Activated naive CD8-positive, alpha-beta T cell treated with anti-CD3 and anti-CD28 coated beads, Interleukin-2, amount 10 ng/mL, durations not matched to agents 7 days and 5 days (primary cell): ENCODE measurements at regions not wholly inside any gene's neighbourhood (a gene's known extent, or its start where the extent isn't known, plus 50 kb on each side); places are given as distances from the start of the nearest gene placed in this dataset.

Experiments used
- ATAC-seq: fragments of 150-1000 bp; cut with Tn5 transposase; one replicate; pipeline ENCODE4 v1.10.0; 2021; ENCODE audit warnings: low read depth, moderate library complexity
- POLR2A ChIA-PET: fragments of 350-600 bp; sonication (Branson Sonifier 250); formaldehyde crosslinking; loops from one replicate; lab custom pipeline; 2021; ENCODE audit warnings: antibody characterized with exemption; lab: Charles Lee
- DNase-seq: peaks from one replicate; pipeline ENCODE4 v3.0.0; 2021
- H3K27ac Mint-ChIP-seq: one replicate; pipeline ENCODE4 v1.8.0; 2022; ENCODE audit warnings: mild to moderate bottlenecking, mixed read lengths
- H3K27me3 Mint-ChIP-seq: one replicate; pipeline ENCODE4 v1.8.0; 2022; ENCODE audit warnings: mild to moderate bottlenecking, moderate library complexity, mixed read lengths
- H3K36me3 Mint-ChIP-seq: one replicate; pipeline ENCODE4 v1.8.0; 2021; ENCODE audit warnings: mild to moderate bottlenecking, mixed read lengths
- H3K4me1 Mint-ChIP-seq: one replicate; pipeline ENCODE4 v1.8.0; 2021; ENCODE audit warnings: mixed read lengths
- H3K4me3 Mint-ChIP-seq: one replicate; pipeline ENCODE4 v1.8.0; 2022; ENCODE audit warnings: mild to moderate bottlenecking, moderate library complexity, mixed read lengths
- H3K9me3 Mint-ChIP-seq: one replicate; pipeline ENCODE4 v1.8.0; 2021; ENCODE audit warnings: mixed read lengths

DNA sequence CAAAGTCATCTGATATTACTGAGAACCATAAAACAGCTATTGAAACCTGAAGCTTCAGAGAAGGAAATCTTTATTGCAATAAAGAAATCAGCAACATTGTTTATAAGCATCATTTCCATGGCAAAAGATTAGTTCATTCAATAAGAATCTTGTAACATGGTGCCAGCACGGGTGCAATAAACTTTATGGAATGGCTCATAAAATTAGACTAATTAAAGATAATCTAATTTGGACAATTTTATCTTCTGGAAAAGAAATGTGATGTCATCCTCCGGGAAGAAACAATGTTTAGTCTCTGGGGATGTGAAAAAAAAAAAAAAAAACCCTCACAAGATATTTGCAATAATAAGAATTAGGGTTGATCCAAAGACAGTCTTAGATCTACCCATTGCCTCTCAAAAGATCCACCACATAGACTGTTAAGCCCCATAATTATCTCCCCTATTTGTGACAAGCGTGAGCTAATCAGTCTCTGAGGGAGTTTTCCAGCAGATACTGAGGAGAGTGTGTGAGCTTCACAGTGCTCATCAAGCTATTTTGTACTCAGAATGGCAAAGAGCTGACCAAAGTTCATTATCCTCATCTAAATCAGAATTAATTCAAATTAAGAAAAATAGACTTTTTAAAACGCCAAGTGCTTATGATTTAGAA is 297.0 kb upstream of the EDNRB start:
- no peaks in the 10 kb centered on the region for H3K9me3 Mint-ChIP-seq
- ATAC-seq (no peak), DNase-seq (no peak)
- H3K4me3 Mint-ChIP-seq, result no peak overlapping the region
- no peaks in the 10 kb centered on the region for H3K4me1 Mint-ChIP-seq
- H3K36me3 Mint-ChIP-seq, result no peaks in the 10 kb centered on the region
- peaks cover 6% of the 10 kb centered on the region for H3K27me3 Mint-ChIP-seq
- no peak overlapping the region for H3K27ac Mint-ChIP-seq
- POLR2A ChIA-PET, result no interaction called here

DNA sequence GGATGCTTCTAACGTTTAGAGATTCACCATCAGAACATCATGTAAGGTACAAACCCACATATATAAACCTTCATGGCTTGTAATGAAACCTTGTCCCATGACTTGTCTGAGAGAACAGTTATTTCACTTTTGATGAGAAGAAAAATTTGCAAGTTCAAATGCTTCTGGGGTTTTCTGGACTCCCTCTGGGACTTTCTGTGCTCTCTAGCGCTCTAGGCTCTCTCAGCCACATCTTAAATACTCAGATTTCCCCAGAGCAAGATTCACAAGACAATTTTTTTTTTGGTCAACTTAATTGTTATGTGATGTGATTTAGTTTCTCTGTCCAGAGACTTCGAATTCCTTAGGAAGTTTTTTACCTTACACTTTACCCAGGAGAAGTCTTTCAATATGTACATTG is 282.8 kb upstream of the EDNRB start:
- H3K27ac Mint-ChIP-seq, result no peak overlapping the region
- H3K4me3 Mint-ChIP-seq, result no peak overlapping the region
- ATAC-seq (no peak), DNase-seq (no peak)
- H3K9me3 Mint-ChIP-seq, result no peaks in the 10 kb centered on the region
- H3K36me3 Mint-ChIP-seq, result no peaks in the 10 kb centered on the region
- POLR2A ChIA-PET, result no interaction called here
- no peaks in the 10 kb centered on the region for H3K27me3 Mint-ChIP-seq
- no peaks in the 10 kb centered on the region for H3K4me1 Mint-ChIP-seq

DNA sequence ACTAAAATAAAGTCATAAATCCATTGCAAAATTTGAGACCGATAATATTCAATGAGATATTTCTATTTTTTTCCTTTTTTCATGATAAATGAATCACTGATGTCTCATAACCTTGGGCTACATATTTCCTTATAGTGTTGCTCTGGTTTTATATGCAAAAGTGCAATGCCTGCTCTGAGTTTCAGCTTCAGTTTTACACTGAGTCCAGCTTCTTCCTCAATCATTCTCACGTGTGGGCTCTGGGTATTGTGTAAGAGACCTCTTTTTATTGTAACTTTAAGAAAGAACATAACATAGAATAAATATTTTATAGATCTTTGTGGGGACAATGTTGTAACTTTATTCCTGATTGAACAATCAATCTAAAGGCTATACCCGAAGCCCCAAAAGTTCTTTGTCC is 280.2 kb upstream of the EDNRB start:
- Mint-ChIP-seq H3K36me3 (no peaks in the 10 kb centered on the region), H3K9me3 (no peaks in the 10 kb centered on the region), H3K27ac (no peak overlapping the region), H3K4me1 (no peaks in the 10 kb centered on the region), H3K27me3 (no peaks in the 10 kb centered on the region), H3K4me3 (no peak overlapping the region)
- no peak for ATAC-seq
- POLR2A ChIA-PET, result no interaction called here
- no peak for DNase-seq

DNA sequence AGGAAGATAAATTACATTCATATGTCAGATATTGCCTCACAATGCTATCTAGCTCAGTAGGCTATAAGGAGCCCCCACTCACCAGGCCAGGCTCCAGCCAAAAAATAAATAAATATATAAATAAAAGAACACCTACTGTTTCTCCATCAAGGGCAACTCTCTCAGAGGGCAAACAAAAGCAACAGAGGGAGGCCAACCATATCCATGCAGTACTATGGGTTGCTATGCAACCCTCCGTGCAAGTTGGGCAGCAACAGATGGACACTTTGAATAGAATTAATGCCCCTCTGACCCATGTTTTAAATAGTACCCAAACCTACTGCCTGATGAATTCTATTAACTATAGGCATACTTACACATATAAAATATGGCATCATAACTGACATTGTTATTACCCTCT is 279.8 kb upstream of the EDNRB start:
- ATAC-seq, result no peak
- H3K36me3 Mint-ChIP-seq, result no peaks in the 10 kb centered on the region
- DNase-seq, result no peak
- H3K27ac Mint-ChIP-seq, result no peak overlapping the region
- no peaks in the 10 kb centered on the region for H3K4me1 Mint-ChIP-seq
- POLR2A ChIA-PET, result no interaction called here
- no peaks in the 10 kb centered on the region for H3K27me3 Mint-ChIP-seq
- H3K4me3 Mint-ChIP-seq, result no peak overlapping the region
- no peaks in the 10 kb centered on the region for H3K9me3 Mint-ChIP-seq

DNA sequence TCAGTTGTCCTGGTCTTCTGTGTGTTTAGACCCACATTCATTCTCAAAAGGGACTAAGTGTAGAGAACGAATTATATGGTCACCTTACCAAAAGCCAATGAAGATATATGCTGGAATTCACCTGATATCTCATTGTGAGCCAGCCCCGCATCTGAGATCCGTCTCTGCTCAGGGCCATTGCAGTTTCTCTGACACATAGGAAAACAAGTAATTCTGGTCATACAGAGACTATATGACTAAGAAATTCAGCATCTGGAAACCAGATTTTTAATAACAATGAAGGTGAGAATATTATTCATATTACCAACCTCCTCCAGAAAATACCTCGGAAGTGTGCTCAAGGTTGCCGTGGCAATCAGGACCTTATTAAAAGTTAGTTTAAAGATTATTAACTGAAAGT is 278.6 kb upstream of the EDNRB start:
- no peak overlapping the region for H3K27ac Mint-ChIP-seq

DNA sequence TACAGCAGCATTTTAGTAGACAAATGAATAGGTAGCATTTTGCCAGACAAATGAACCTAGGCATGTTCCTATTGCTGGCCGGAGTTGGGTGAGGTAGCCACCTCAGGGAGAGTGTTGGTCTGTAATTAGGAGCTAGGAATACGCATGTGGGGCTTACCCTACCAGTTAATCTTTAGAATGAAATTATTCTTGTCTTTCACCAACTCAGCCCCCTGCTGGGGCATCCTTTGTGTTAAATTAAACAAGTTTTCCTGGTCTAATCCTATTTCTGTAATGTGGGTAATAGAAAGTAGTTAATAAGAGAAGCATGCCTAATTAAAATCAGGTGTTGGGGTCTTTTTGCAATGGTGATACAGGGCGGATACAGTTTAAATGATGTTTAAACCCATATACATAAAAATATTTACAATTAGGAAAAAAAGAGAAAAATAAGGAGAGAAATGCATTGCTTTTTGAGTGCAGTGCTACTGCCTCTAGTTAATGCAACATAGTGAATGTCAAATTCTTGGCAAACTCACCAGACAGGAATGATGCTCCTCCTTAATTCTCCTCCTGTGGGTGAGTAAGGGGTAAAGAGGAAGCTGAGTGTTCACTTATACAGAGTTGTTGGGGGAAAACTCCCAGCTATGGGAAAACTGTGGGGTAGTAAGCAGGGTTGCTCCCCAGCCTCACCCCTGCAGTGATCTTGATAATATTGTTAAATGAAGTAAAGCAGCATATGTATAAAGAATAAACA is 276.4 kb upstream of the EDNRB start:
- no peaks in the 10 kb centered on the region for H3K9me3 Mint-ChIP-seq
- POLR2A ChIA-PET, result no interaction called here
- H3K4me1 Mint-ChIP-seq, result no peaks in the 10 kb centered on the region
- no peak for ATAC-seq
- DNase-seq, result no peak
- no peaks in the 10 kb centered on the region for H3K36me3 Mint-ChIP-seq
- H3K4me3 Mint-ChIP-seq, result no peak overlapping the region
- H3K27ac Mint-ChIP-seq, result no peak overlapping the region
- no peaks in the 10 kb centered on the region for H3K27me3 Mint-ChIP-seq

More for the DNA sequence above, 278.6 kb upstream of the EDNRB start:
- Mint-ChIP-seq H3K9me3 (no peaks in the 10 kb centered on the region), H3K4me1 (no peaks in the 10 kb centered on the region), H3K36me3 (no peaks in the 10 kb centered on the region), H3K27me3 (no peaks in the 10 kb centered on the region), H3K4me3 (no peak overlapping the region)
- DNase-seq (no peak), ATAC-seq (no peak)
- POLR2A ChIA-PET, result no interaction called here

DNA sequence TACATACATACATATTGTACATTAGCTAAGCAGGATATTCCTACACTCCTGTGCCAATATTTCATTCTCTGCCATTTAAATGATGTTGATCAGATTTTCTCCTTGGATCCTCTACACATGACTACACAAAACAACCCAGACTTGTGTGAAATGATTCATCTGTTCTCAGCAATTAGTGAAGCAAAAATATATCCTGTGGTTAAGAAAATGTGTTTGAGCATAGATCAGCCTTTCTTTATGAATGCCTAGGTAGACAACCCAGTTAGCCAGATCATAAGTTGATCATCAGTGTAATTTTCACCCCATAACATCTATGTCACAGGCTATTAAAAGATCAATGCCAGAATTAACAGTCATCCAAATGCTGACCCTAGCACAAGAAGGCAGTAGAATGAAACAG is 275.2 kb upstream of the EDNRB start:
- Mint-ChIP-seq H3K36me3 (no peaks in the 10 kb centered on the region), H3K4me1 (no peaks in the 10 kb centered on the region), H3K4me3 (no peak overlapping the region), H3K9me3 (no peaks in the 10 kb centered on the region), H3K27ac (no peak overlapping the region), H3K27me3 (no peaks in the 10 kb centered on the region)
- DNase-seq (no peak), ATAC-seq (no peak)
- POLR2A ChIA-PET, result no interaction called here

DNA sequence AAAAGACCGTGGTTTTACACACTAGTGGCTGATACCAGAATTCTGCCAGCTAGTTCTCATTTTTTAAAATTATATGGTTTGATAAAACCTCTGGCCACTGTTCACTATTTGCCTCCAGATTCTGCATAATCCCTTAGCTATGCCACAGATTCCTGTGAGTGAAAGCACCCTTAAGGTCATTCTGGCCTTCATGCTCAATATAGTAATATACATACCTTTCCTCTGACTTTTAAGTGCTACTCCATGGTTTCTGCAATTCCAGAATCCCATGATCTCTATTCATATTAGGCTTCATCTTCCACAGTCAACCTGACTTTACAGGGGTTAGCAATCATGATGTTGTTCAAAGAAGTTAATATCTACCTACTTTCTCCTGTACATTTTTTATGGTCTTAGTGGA is 274.1 kb upstream of the EDNRB start:
- H3K36me3 Mint-ChIP-seq, result no peaks in the 10 kb centered on the region
- no peak overlapping the region for H3K4me3 Mint-ChIP-seq
- H3K27ac Mint-ChIP-seq, result no peak overlapping the region
- H3K27me3 Mint-ChIP-seq, result no peaks in the 10 kb centered on the region
- no peaks in the 10 kb centered on the region for H3K4me1 Mint-ChIP-seq
- POLR2A ChIA-PET, result no interaction called here
- DNase-seq, result no peak
- H3K9me3 Mint-ChIP-seq, result no peaks in the 10 kb centered on the region
- ATAC-seq, result no peak

DNA sequence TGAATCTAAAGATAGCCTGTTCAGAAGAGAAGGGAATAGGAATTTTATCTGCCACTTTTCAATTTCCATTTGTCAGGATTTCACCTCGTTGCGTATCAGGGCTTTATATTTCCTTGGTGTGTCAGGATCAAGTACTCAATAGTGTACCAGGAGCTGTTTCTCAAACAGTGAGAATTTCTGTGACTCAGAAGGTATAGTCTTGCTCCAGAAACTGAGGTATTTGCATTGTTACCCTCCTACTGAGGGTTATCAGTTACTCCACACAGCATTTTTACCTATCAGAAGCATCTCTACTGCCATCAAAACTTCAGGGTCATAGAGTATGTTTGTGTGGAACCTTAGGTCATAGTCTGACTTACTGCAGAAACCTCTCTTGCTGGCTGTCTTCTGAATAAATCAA is 271.7 kb upstream of the EDNRB start:
- no peak for DNase-seq
- POLR2A ChIA-PET, result no interaction called here

DNA sequence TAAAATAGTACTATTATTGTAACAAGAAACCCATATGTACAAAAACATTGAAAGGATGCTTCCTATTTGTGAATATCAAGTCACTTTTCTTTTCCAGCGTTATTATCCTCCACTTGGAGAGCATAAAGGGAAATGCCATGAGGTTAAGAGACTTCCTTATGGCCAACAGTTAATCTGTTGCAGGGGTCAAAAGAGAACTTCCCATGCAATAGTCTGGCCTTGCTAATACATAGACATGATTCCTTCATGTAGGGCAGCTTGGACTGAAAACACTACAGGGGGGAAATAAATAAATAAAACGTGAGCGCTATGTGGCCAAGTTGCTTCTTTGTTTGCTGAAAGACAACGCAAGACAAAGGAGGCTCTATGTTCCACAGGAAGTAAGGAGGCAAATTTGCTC is 269.1 kb upstream of the EDNRB start:
- no peak for DNase-seq
- Mint-ChIP-seq H3K4me1 (no peaks in the 10 kb centered on the region), H3K9me3 (no peaks in the 10 kb centered on the region), H3K27me3 (no peaks in the 10 kb centered on the region), H3K4me3 (no peak overlapping the region), H3K36me3 (no peaks in the 10 kb centered on the region), H3K27ac (no peak overlapping the region)
- POLR2A ChIA-PET, result no interaction called here
- no peak for ATAC-seq

More for the DNA sequence above, 271.7 kb upstream of the EDNRB start:
- Mint-ChIP-seq H3K36me3 (no peaks in the 10 kb centered on the region), H3K9me3 (no peaks in the 10 kb centered on the region), H3K4me1 (no peaks in the 10 kb centered on the region), H3K27ac (no peak overlapping the region), H3K4me3 (no peak overlapping the region), H3K27me3 (no peaks in the 10 kb centered on the region)
- no peak for ATAC-seq

DNA sequence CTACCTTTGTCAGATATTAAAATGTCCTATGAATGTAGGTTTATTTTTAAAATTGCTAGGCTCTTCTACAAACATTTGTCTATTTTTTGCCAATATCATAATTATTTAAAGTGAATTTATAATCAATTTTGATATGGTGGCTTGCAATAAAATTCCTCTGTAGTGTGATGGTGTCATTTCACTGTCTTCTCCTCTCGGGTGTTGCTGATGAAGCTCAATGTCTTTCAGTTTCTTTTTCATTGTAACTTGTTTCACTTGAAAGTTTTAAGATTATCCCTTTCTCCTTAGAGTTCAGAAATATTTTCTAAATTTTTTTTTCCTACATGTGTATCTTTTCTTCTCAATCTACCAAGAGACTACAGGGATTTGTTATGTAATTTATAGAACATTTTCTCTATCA is 267.1 kb upstream of the EDNRB start:
- no peak overlapping the region for H3K4me3 Mint-ChIP-seq
- no peak for ATAC-seq
- POLR2A ChIA-PET, result no interaction called here
- H3K36me3 Mint-ChIP-seq, result no peaks in the 10 kb centered on the region
- no peaks in the 10 kb centered on the region for H3K9me3 Mint-ChIP-seq
- no peak overlapping the region for H3K27ac Mint-ChIP-seq
- peaks cover 3% of the 10 kb centered on the region for H3K27me3 Mint-ChIP-seq
- H3K4me1 Mint-ChIP-seq, result no peaks in the 10 kb centered on the region
- no peak for DNase-seq

DNA sequence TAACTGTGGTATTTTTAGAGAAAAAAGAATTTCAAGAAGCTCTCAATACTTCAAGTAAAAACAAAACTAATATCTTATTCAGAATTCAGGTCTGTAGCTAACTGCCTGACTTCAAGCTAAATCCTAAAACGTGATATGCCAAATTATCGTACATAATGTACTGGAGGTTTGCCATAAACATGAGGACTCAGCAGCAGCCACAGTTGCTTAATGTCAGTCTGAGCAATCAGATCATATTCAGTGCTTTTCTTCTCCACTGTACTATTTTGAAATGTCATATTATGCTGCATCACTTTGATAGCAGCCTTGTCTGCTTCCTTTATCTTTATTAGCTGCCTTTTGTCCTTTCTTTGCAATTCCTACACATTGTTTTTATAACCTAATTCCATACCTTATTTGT is 265.1 kb upstream of the EDNRB start:
- no peak overlapping the region for H3K4me3 Mint-ChIP-seq
- no peaks in the 10 kb centered on the region for H3K4me1 Mint-ChIP-seq
- DNase-seq, result no peak
- POLR2A ChIA-PET, result no interaction called here
- no peak for ATAC-seq
- peaks cover 3% of the 10 kb centered on the region for H3K27me3 Mint-ChIP-seq
- no peaks in the 10 kb centered on the region for H3K9me3 Mint-ChIP-seq
- H3K27ac Mint-ChIP-seq, result no peak overlapping the region
- H3K36me3 Mint-ChIP-seq, result no peaks in the 10 kb centered on the region

DNA sequence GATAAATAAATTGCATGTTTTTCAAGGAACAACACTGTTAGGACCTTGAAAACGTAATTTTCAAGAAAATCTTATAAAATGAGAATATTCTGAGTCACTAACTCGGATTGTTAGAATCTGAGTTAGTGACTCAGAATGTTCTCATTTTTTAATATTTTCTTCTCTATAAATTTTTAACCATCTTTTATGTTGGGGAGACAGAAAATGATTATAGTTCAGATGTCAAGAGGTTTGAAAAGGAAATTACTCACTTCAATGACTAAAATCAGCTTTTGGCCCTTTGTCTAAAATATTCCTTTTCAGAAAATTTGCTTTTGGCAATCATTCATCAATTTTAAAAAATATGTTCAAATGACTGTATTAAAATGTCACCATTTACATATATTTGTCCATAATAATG is 264.2 kb upstream of the EDNRB start:
- Mint-ChIP-seq H3K9me3 (no peaks in the 10 kb centered on the region), H3K4me3 (no peak overlapping the region), H3K27ac (no peak overlapping the region), H3K36me3 (no peaks in the 10 kb centered on the region), H3K4me1 (no peaks in the 10 kb centered on the region), H3K27me3 (peaks cover 3% of the 10 kb centered on the region)
- ATAC-seq (no peak), DNase-seq (no peak)
- POLR2A ChIA-PET, result no interaction called here

DNA sequence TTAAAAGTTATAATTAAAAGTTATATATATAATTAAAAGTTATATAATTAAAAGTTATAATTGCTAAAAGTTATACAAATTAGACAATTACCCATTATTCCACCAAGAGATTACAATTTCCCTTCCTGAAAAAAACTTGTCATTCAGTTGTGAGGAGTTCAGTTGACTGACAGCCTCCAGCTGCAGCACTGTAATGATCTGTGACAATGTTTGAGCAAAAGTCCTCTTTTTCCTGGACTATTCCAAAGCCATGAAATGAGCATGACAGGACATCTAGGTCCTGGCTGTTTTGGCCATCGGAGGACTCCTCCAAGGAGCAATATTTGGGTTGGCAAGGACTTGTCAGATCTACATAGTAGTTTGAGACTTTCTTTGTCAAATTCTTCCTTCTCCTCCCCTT is 258.7 kb upstream of the EDNRB start:
- Mint-ChIP-seq H3K36me3 (no peaks in the 10 kb centered on the region), H3K27ac (no peak overlapping the region), H3K4me3 (no peak overlapping the region), H3K9me3 (no peaks in the 10 kb centered on the region), H3K4me1 (no peaks in the 10 kb centered on the region), H3K27me3 (peaks cover 3% of the 10 kb centered on the region)
- ATAC-seq (no peak), DNase-seq (no peak)
- POLR2A ChIA-PET, result no interaction called here
